HG02678 (cell line): ENCODE measurements at regions not wholly inside any gene's neighbourhood (a gene's known extent, or its start where the extent isn't known, plus 50 kb on each side); places are given as distances from the start of the nearest gene placed in this dataset.

Experiments
- ATAC-seq: cut with Tn5 transposase; IDR thresholded peaks from one replicate; pipeline ENCODE4 v1.9.1; 2021; ENCODE audit warnings: mild to moderate bottlenecking, moderate library complexity; ENCODE audit not compliant: unreplicated experiment

DNA sequence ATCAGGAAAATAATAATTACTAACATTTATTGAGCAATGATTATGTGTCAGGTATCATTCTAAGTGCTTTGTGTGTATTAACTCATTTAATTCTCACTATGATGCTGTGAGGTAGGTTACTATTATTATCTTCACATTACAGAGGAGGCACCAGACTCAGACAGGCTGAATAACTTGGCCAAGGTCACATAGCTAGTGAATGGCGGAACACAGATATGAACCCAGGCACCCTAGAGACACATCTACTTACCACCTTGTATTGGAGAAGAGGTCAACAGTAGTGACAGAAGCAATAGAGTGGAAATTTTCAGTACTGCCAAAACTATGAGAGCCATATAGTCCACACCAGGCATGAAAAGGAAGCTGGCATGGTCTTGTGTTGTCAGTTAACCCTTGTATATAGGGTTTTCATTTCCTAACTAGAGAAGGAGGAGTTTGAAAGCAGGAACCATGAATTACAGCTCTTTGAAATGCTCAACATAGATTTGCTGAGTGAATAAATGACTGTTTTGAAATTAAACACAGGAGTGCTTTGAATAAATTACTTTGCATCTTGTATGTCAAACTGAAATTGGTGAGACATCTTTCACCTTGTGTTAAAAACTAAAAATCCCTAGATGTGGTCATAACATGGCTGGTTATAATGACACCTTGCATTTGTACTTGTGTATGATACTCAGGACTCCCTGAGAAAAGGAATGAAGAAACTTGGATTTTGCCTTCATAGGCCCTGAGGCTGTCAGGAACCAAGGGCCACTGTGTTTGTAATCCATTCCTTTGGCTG, 71.8 kb downstream of the RTL9 start:
- no peak for ATAC-seq

- no peak for ATAC-seq
These were observed 73.7 kb downstream of the RTL9 start for GRCh38 chrX:110432091-110432905.

DNA sequence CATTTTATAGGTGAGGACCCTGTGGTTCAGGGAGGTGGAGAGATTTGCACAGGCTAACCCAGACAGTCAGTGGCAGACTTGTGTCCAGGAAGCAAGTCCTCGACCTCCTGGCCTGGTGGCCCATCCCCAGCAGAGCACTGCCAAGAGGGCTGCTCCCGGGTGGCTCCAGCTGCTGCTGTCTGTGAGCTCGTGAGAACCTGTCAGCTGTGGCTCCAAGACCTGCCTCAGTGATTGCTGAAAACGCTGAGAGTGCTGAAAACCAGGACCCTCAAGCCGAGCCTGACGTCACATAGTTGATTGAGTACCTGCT, 74.2 kb downstream of the RTL9 start:
- ATAC-seq: no peak

DNA sequence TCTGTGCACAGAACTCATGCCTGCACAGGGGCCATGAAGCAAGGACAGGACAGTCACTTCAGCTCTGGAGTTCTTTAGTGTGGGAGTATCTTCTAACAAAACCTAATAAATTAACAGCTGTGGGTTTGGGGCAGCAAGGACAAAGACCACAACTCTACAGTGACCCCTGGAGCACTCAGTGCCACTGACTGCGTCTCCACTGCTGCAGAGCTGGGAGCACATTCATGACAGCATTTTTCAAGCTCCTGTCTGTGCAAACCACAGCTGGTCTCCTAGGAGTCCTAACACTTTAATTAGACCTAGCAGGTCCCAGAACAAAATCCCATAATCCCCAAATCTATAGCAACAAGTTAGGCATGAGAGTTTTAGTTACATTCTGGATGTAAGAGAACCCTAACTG, 76.5 kb downstream of the RTL9 start:
- no peak for ATAC-seq

DNA sequence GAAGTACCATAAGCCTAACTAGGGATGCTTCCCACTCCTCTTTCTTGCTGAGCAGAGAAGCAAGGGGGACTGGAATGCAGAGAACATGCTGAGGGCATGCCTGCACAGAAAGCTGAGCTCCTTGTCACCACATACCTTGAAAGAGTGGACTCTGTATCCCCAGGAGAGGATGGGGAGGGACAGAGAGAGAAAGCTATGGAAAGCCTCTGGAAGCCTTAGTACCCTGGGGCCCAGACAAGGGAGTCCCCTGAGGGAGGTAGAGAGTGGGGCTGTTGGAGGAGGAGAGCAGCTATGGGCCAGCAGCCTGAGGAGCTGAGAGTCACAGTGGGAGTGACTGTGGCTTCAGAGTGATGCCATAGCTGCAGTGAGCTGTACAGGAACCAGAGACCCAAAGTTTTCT, 77.9 kb downstream of the RTL9 start:
- ATAC-seq: no peak

DNA sequence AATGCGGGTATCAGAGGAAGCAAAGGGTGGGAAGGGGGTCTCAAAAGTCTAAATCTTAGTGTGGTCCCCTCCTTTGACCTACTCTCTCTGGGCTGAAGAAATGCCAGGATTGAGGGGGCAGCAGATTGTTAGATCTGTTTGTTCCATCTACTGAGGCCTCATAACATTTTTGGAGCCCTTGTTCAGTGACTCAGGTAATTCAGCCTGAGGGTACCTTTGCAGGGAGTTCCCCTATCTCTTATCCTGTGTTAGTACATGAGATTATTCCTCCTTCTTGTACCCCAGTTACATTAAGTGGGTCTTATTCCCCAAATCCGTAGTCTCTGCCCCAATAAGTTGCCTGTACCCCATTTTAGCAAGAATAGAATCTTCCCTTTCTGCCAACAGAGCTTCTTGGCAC, 79.0 kb downstream of the RTL9 start:
- ATAC-seq: no peak

DNA sequence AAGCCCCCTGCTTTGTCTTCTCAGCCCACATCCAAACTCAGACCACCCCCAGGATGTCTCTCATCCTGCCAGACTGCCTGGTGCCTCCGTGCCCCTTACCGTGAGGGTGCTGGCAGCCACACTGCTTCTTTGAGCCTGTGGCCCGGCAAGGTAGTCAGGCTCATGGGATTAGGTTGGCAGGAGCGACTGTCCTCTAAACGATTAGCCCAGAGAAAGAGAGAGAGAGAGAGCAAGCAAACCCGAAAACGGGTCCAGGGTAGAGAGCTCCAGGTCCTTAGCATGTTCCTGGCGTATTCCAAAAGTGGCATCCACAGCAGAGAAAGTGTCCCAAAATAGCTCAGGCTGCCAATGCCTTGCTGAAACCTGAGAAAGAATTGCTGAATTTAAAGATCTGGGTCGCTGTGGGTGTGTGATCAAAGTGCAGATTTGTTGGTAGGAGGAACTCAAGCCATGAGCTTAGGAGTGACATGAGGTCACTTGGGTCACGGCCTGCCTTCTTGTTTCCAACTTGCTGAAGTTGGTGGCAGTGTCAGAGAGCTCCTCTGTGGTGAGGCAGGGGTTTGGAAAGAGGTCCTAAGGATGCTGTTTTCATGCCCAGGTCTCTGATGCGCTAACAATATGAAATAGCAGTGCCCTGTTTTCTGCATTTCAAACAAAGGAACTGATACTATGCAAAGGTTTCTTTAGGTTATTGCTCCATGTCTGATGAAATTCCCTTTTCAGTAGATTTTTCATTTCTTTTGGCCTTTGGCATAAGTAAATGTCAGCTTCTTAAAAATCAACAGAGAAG, 81.6 kb downstream of the RTL9 start:
- no peak for ATAC-seq

DNA sequence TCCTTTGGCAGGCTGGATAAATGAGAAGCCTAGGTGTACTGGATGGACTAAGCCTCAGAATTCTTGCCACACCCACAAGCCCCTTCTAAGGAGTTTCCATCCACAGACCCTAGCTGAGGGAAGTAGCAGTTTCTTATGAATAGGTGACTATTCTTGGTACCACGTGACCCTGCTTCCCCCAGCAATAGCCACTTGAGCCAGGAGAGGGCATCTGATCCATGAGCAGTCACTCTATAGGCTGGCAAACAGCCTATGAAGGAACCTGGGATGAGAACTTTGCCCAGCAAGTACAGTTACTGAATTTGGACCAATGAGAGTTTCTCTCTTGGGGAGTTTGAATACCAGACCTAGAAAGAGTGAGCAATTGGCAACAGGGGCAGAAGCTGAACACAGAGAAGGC, 84.0 kb downstream of the RTL9 start:
- ATAC-seq: peak; percentile 63

GRCh38 chrX:110444996-110445395, 86.3 kb downstream of the RTL9 start:
- ATAC-seq: no peak

DNA sequence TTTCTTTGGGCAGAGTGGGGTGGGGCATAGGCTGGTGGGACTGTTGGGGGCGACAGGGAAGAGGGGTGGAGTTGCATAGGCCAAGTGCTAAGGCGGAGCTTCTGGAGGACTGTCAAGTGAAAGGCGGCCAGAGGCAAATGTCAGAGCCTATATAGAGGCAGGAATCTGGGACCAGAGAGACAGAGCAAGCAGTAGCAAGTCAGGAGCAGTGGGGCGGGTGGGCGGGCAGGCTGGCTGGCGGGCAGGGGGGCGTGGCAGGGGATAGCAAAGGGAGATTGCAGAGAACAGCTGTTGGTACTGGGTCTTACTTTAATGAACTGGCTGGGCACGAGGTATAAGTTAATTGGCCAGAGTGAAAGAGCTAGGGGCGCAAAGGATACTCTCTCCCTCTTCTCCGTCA, 89.8 kb downstream of the RTL9 start:
- ATAC-seq: no peak

GRCh38 chrX:110449312-110449711, 90.7 kb downstream of the RTL9 start:
- no peak for ATAC-seq

DNA sequence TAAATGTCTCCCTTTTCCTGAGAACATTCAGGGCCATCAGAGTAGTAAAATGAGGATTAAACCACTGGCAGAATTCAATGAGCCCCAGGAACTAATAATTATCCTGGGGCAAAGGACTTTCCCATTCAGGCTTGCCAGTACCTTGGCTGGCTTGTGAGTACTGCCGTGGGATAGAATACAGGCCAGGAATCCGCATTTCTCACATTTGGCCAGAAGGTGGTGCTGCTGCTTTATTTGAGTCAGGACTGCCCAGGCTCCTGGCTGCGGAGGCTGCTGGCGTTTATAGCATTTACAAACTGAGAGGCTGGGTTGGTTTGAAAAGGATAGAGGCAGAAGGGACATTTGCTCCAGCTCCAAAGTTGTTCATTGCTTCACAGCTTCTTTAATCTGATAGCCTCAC, 91.4 kb downstream of the RTL9 start:
- peak; percentile 79 for ATAC-seq

- no peak for ATAC-seq
These were observed 95.7 kb downstream of the RTL9 start for GRCh38 chrX:110454336-110454735.

GRCh38 chrX:110462957-110463356, 104.3 kb downstream of the RTL9 start:
- no peak for ATAC-seq

DNA sequence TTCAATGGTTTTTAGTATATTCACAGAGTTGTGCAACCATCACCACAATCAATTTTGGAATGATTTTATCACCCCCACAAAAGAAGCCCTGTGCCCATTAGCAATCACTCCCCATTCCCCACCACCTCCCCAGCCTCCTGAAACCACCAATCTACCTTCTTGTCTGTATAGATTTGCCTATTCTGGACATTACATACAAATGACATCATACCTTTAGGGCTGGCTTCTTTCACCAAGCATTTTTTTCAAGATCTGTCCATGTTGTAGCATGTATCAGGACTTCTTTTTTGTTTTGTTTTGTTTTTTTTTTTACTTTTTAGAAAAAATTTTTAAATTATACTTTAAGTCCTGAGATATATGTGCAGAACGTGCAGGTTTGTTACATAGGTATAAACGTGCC, 108.1 kb downstream of the RTL9 start:
- no peak for ATAC-seq

GRCh38 chrX:110472265-110472664, 113.6 kb downstream of the RTL9 start:
- ATAC-seq: no peak

- no peak for ATAC-seq
These were observed 119.1 kb downstream of the RTL9 start for GRCh38 chrX:110477593-110478228.

GRCh38 chrX:110491846-110492620, 133.4 kb downstream of the RTL9 start:
- ATAC-seq: no peak

GRCh38 chrX:110504947-110505346, 146.3 kb downstream of the RTL9 start:
- no peak for ATAC-seq

DNA sequence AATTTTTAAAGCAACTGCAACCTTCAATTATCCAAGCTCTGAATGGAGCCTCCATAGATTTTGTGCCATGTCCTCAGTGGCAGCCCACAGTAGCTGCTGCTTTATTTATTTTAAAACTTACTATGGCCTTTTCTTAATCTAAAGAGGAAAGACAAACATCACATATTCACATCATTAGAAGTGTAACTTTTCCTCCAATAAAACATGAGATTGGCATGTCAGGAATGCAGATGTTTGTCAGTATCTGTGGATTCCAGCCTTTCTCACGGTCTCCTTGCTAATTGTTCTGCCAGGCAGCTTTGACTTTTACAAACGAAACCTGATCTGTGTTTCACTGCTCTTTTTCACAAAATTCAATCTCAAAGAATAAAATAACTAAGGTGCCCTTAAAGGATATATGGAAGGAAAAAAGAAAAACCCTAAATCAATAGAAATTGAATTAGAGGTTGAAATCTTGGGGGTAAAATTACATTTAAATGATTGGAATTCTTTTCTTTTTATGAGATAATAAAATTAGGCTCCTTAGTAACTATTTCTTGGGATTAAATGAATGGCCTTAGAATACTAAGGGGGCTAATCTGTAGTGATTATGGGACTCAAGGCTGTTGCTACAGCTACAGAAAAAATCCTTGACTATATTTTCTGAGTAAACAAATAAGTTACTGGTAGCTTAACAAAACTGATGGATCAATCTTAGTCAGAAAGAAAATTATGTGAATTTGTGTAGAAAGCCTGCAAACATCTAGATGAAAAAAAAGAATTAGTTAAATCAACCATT, 151.3 kb downstream of the RTL9 start:
- ATAC-seq: no peak
